GM23338 (cell line): ENCODE measurements at regions not wholly inside any gene's neighbourhood (a gene's known extent, or its start where the extent isn't known, plus 50 kb on each side); places are given as distances from the start of the nearest gene placed in this dataset.

Experiments
- ATAC-seq: fragments of 200-7000 bp; cut with Tn5 transposase; 3 replicates; pipeline ENCODE4 v1.9.1; 2020
- DNase-seq: peaks from one replicate; pipeline ENCODE4 v3.0.0-alpha.2; 2015; ENCODE audit warnings: low spot score
- H2AFZ ChIP-seq: fragments of 200-600 bp; sonication (generic); 2 replicates; pipeline ENCODE4 v1.8.0; 2016; ENCODE audit warnings: antibody characterized with exemption, mild to moderate bottlenecking, moderate library complexity
- H3F3A ChIP-seq: fragments of 200-600 bp; sonication (generic); replicated peaks from 2 replicates; pipeline ENCODE4 v1.8.0; 2017; ENCODE audit warnings: antibody characterized with exemption, mixed run types, low read depth
- H3K27ac ChIP-seq: fragments of 200-600 bp; sonication (generic); 2 replicates; pipeline ENCODE4 v1.6.1; 2016; ENCODE audit warnings: low read depth
- H3K27me3 ChIP-seq: fragments of 200-600 bp; sonication (generic); 2 replicates; pipeline ENCODE4 v1.8.0; 2016; ENCODE audit warnings: mild to moderate bottlenecking, mixed run types, moderate library complexity; ENCODE audit not compliant: insufficient read depth
- H3K36me3 ChIP-seq: fragments of 200-600 bp; sonication (generic); 2 replicates; pipeline ENCODE4 v1.8.0; 2016; ENCODE audit warnings: mild to moderate bottlenecking; ENCODE audit not compliant: insufficient read depth
- H3K4me1 ChIP-seq: fragments of 200-600 bp; sonication (generic); 2 replicates; pipeline ENCODE4 v1.8.0; 2016; ENCODE audit warnings: mild to moderate bottlenecking, moderate library complexity; ENCODE audit not compliant: insufficient read depth
- H3K4me2 ChIP-seq: fragments of 200-600 bp; sonication (generic); 2 replicates; pipeline ENCODE4 v1.7.1; 2017; ENCODE audit warnings: mixed run types
- H3K4me3 ChIP-seq: fragments of 200-600 bp; sonication (generic); 2 replicates; pipeline ENCODE4 v1.6.1; 2016; ENCODE audit warnings: mixed run types
- H3K79me2 ChIP-seq: fragments of 200-600 bp; sonication (generic); replicated peaks from 2 replicates; pipeline ENCODE4 v1.8.0; 2017; ENCODE audit warnings: mild to moderate bottlenecking; ENCODE audit not compliant: insufficient read depth
- H3K9me2 ChIP-seq: fragments of 200-600 bp; sonication (generic); 2 replicates; pipeline ENCODE4 v1.8.0; 2017; ENCODE audit not compliant: insufficient read depth
- H4K20me1 ChIP-seq: fragments of 200-600 bp; sonication (generic); replicated peaks from 2 replicates; pipeline ENCODE4 v1.8.0; 2017; ENCODE audit warnings: mild to moderate bottlenecking; ENCODE audit not compliant: insufficient read depth
- H3K27ac Mint-ChIP-seq: 2 replicates; pipeline ENCODE4 v1.8.0; 2020; ENCODE audit warnings: inconsistent platforms, mild to moderate bottlenecking, moderate library complexity, mixed read lengths
- H3K27me3 Mint-ChIP-seq: 3 replicates; pipeline ENCODE4 v1.8.0; 2022; ENCODE audit warnings: low read depth, mild to moderate bottlenecking, moderate library complexity, mixed read lengths, inconsistent platforms; ENCODE audit not compliant: insufficient read depth, poor library complexity
- H3K36me3 Mint-ChIP-seq: 3 replicates; pipeline ENCODE4 v1.8.0; 2021; ENCODE audit warnings: low read depth, mild to moderate bottlenecking, inconsistent platforms, moderate library complexity, mixed read lengths
- H3K4me1 Mint-ChIP-seq: 3 replicates; pipeline ENCODE4 v1.8.0; 2020; ENCODE audit warnings: mild to moderate bottlenecking, inconsistent platforms, mixed read lengths
- H3K4me3 Mint-ChIP-seq: 3 replicates; pipeline ENCODE4 v1.8.0; 2021; ENCODE audit warnings: moderate library complexity, mild to moderate bottlenecking, inconsistent platforms, mixed read lengths
- H3K9me3 Mint-ChIP-seq: 3 replicates; pipeline ENCODE4 v1.8.0; 2020; ENCODE audit warnings: moderate library complexity, mild to moderate bottlenecking, inconsistent platforms, mixed read lengths
- CREB1 ChIP-seq: fragments of 250-450 bp; sonication (Bioruptor Pico); IDR thresholded peaks from 2 replicates; pipeline ENCODE4 v1.5.0; 2020; ENCODE audit warnings: low read depth, mild to moderate bottlenecking, moderate library complexity
- EZH2 ChIP-seq: fragments of 200-600 bp; sonication (generic); IDR thresholded peaks from one replicate; pipeline ENCODE4 v1.8.0; 2017; ENCODE audit warnings: antibody characterized with exemption, mild to moderate bottlenecking, low read depth; ENCODE audit not compliant: unreplicated experiment
- JUNB ChIP-seq: IDR thresholded peaks from one replicate; pipeline ENCODE4 v1.6.1; 2016; ENCODE audit warnings: antibody characterized with exemption; ENCODE audit not compliant: unreplicated experiment
- NANOG ChIP-seq: IDR thresholded peaks from 2 replicates; pipeline ENCODE4 v1.6.1; 2016; ENCODE audit warnings: antibody characterized with exemption, borderline replicate concordance
- STAT1 ChIP-seq: IDR thresholded peaks from one replicate; pipeline ENCODE4 v1.6.1; 2016; ENCODE audit warnings: antibody characterized with exemption; ENCODE audit not compliant: unreplicated experiment
- ZNF114 ChIP-seq: fragments of 250-450 bp; sonication (Bioruptor Pico); IDR thresholded peaks from 2 replicates; pipeline ENCODE4 v1.5.0; 2020; ENCODE audit warnings: mild to moderate bottlenecking, moderate library complexity
- ZNF331 ChIP-seq: fragments of 250-450 bp; sonication (Bioruptor Pico); IDR thresholded peaks from 2 replicates; pipeline ENCODE4 v1.5.0; 2020; ENCODE audit warnings: low read depth, mild to moderate bottlenecking, moderate library complexity
- TF ChIP-seq, protein P1 (sequence below): IDR thresholded peaks from one replicate; pipeline ENCODE4 v1.6.1; 2018; ENCODE audit warnings: antibody characterized with exemption; ENCODE audit not compliant: unreplicated experiment
- TF ChIP-seq, protein P2 (sequence below), 2 experiments: fragments of 200-600 bp in 1 of 2; sonication (generic) in 1 of 2; conservative IDR thresholded peaks; 2 replicates each; pipeline versions ENCODE4 v1.5.1 to v1.6.1; 2016 to 2017; ENCODE audit warnings: antibody characterized with exemption in 2 of 2, low read depth in 2 of 2, mild to moderate bottlenecking in 2 of 2, moderate library complexity in 1 of 2

DNA sequence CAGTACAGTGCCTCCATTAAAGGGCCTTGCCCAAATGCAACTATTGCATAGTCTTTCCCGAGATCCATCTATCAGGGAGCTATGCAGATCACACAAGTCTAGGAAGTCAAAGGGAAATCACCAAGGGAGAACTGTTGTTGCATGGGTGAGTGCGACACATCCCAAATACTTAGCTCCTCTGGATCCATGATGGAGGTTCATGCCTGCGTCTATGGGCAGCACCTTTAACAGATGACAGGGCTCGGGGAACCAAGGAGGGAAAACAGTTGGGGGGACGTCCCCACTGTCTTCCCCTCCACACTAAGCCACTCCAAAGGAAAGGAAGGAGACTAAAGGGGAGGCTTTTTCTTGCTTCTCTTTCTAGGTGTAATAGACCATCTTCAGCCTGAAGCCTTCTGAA is 552.8 kb upstream of the PKDCC start (continued):
- TF ChIP-seq, protein P1, sequence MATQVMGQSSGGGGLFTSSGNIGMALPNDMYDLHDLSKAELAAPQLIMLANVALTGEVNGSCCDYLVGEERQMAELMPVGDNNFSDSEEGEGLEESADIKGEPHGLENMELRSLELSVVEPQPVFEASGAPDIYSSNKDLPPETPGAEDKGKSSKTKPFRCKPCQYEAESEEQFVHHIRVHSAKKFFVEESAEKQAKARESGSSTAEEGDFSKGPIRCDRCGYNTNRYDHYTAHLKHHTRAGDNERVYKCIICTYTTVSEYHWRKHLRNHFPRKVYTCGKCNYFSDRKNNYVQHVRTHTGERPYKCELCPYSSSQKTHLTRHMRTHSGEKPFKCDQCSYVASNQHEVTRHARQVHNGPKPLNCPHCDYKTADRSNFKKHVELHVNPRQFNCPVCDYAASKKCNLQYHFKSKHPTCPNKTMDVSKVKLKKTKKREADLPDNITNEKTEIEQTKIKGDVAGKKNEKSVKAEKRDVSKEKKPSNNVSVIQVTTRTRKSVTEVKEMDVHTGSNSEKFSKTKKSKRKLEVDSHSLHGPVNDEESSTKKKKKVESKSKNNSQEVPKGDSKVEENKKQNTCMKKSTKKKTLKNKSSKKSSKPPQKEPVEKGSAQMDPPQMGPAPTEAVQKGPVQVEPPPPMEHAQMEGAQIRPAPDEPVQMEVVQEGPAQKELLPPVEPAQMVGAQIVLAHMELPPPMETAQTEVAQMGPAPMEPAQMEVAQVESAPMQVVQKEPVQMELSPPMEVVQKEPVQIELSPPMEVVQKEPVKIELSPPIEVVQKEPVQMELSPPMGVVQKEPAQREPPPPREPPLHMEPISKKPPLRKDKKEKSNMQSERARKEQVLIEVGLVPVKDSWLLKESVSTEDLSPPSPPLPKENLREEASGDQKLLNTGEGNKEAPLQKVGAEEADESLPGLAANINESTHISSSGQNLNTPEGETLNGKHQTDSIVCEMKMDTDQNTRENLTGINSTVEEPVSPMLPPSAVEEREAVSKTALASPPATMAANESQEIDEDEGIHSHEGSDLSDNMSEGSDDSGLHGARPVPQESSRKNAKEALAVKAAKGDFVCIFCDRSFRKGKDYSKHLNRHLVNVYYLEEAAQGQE = no peak
- TF ChIP-seq JUNB = no peak
- TF ChIP-seq STAT1 = no peak

DNA sequence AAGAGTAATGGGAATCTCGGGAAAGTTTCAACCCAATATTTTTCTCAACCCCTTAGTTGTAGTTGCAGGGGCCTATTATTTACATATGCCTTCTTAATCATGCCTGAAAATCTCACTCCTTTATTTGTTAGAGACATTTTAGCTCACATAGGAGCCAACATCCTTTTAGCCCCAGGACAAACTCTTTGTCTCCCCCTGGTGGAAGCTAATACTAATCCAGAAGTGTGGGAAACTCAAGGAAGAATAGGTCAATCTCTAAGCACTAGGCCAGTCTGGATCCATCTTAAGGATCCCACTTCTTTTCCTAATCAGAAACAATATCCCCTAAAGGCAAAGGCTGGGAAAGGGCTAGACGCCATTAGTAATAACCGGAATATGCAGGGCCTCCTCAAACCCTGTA is 550.9 kb upstream of the PKDCC start:
- peaks cover 37% of the 10 kb centered on the region for H3K36me3 ChIP-seq
- H3K4me3 ChIP-seq = no peak overlapping the region
- H3K4me3 Mint-ChIP-seq = no peak overlapping the region
- H4K20me1 ChIP-seq = no peaks in the 10 kb centered on the region
- peaks cover 90% of the 10 kb centered on the region for H3K9me3 Mint-ChIP-seq
- peaks cover 70% of the 10 kb centered on the region for H3K36me3 Mint-ChIP-seq
- no peaks in the 10 kb centered on the region for H3K4me1 ChIP-seq
- H3K27ac ChIP-seq = no peak overlapping the region
- H3K27me3 ChIP-seq = no peaks in the 10 kb centered on the region
- H3K4me2 ChIP-seq = no peak overlapping the region
- H3K4me1 Mint-ChIP-seq = no peaks in the 10 kb centered on the region
- ATAC-seq (no peak), DNase-seq (no peak)
- no peak overlapping the region for H3K27ac Mint-ChIP-seq
- no peak overlapping the region for H2AFZ ChIP-seq
- no peak for TF ChIP-seq EZH2
- TF ChIP-seq, protein P2, sequence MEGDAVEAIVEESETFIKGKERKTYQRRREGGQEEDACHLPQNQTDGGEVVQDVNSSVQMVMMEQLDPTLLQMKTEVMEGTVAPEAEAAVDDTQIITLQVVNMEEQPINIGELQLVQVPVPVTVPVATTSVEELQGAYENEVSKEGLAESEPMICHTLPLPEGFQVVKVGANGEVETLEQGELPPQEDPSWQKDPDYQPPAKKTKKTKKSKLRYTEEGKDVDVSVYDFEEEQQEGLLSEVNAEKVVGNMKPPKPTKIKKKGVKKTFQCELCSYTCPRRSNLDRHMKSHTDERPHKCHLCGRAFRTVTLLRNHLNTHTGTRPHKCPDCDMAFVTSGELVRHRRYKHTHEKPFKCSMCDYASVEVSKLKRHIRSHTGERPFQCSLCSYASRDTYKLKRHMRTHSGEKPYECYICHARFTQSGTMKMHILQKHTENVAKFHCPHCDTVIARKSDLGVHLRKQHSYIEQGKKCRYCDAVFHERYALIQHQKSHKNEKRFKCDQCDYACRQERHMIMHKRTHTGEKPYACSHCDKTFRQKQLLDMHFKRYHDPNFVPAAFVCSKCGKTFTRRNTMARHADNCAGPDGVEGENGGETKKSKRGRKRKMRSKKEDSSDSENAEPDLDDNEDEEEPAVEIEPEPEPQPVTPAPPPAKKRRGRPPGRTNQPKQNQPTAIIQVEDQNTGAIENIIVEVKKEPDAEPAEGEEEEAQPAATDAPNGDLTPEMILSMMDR (conservative IDR thresholded peaks at IDR 0.05; ENCODE audit: low read depth in 2 of 2) = peak; percentile 17 to 48; a peak in 3 of 4 replicates
- peaks cover 4% of the 10 kb centered on the region for H3K27me3 Mint-ChIP-seq
- H3K9me2 ChIP-seq = no peaks in the 10 kb centered on the region
- H3F3A ChIP-seq = no peaks in the 10 kb centered on the region
- no peaks in the 10 kb centered on the region for H3K79me2 ChIP-seq

DNA sequence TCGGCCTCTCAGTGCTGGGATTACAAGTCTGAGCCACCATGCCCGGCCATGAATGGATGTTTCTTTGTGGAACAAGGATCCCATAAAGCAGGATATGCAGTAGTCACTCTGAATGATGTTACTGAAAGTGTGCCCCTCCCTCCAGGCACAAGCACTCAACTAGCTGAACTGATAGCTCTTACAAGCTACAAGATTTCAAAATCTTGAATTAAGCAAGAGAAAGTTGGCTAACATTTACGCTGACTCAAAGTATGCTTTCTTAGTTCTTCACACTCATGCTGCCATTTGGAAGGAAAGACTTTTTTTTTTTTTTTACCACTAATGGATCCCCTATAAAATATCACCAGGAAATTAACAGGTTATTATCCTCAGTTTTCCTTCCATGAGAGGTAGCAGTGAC is 549.0 kb upstream of the PKDCC start:
- H3K27me3 ChIP-seq = no peaks in the 10 kb centered on the region
- H3K4me1 ChIP-seq = no peaks in the 10 kb centered on the region
- H3K4me3 Mint-ChIP-seq = no peak overlapping the region
- H3K36me3 ChIP-seq = peaks cover 36% of the 10 kb centered on the region
- no peak overlapping the region for H2AFZ ChIP-seq
- H3K79me2 ChIP-seq = no peaks in the 10 kb centered on the region
- no peaks in the 10 kb centered on the region for H4K20me1 ChIP-seq
- no peaks in the 10 kb centered on the region for H3F3A ChIP-seq
- H3K9me2 ChIP-seq = no peaks in the 10 kb centered on the region
- H3K27me3 Mint-ChIP-seq = peaks cover 4% of the 10 kb centered on the region
- no peaks in the 10 kb centered on the region for H3K4me1 Mint-ChIP-seq
- no peak overlapping the region for H3K27ac Mint-ChIP-seq
- no peak for DNase-seq
- peaks cover 75% of the 10 kb centered on the region for H3K36me3 Mint-ChIP-seq
- no peak overlapping the region for H3K27ac ChIP-seq
- ATAC-seq = no peak
- peaks cover 92% of the 10 kb centered on the region for H3K9me3 Mint-ChIP-seq
- no peak overlapping the region for H3K4me3 ChIP-seq
- TF ChIP-seq CREB1 (CRISPR knock-in tag) (no peak), NANOG (no peak), ZNF114 (CRISPR knock-in tag) (no peak), ZNF331 (no peak), JUNB (no peak)
- TF ChIP-seq, protein P2 (conservative IDR thresholded peaks at IDR 0.05; ENCODE audit: low read depth in 2 of 2) = no peak
- no peak overlapping the region for H3K4me2 ChIP-seq
